ENCODE measurements at regions not wholly inside any gene's neighbourhood (a gene's known extent, or its start where the extent isn't known, plus 50 kb on each side); places are given as distances from the start of the nearest gene placed in this dataset.

GRCh38 chr5:82865625-82866024 lies 211.6 kb downstream of the TMEM167A start:
- TF ChIP-seq POLR2AphosphoS5 (IDR thresholded peaks at IDR 0.05; ENCODE audit: low read depth) (no peak), SPI1 (IDR thresholded peaks at IDR 0.05; ENCODE audit: borderline replicate concordance, low read depth) (no peak), CTCF (IDR thresholded peaks at IDR 0.05; ENCODE audit: insufficient read depth, low read length) (no peak), REST (IDR thresholded peaks at IDR 0.05; ENCODE audit: insufficient replicate concordance, low read depth) (no peak), GABPA (IDR thresholded peaks at IDR 0.05; ENCODE audit: low read depth) (no peak)
- H3K4me3 ChIP-seq (replicated peaks; ENCODE audit: insufficient read depth, low read length) = no peak overlapping the region
- DNase-seq (ENCODE audit: low read depth in 1 of 2, low spot score in 1 of 2) = no peak
- H3K27ac ChIP-seq (replicated peaks) = no peak overlapping the region
- no peaks in the 10 kb centered on the region for H3K27me3 ChIP-seq (ENCODE audit: insufficient read depth, poor library complexity, severe bottlenecking)

- no peak for TF ChIP-seq GABPA (IDR thresholded peaks at IDR 0.05; ENCODE audit: low read depth)
- no peak for TF ChIP-seq SPI1 (IDR thresholded peaks at IDR 0.05; ENCODE audit: borderline replicate concordance, low read depth)
- no peak for TF ChIP-seq POLR2AphosphoS5 (IDR thresholded peaks at IDR 0.05; ENCODE audit: low read depth)
- TF ChIP-seq CTCF (IDR thresholded peaks at IDR 0.05; ENCODE audit: insufficient read depth, low read length) = no peak
- TF ChIP-seq REST (IDR thresholded peaks at IDR 0.05; ENCODE audit: insufficient replicate concordance, low read depth) = no peak
Measured at GRCh38 chr5:82863266-82863665, 213.9 kb downstream of the TMEM167A start.

DNA sequence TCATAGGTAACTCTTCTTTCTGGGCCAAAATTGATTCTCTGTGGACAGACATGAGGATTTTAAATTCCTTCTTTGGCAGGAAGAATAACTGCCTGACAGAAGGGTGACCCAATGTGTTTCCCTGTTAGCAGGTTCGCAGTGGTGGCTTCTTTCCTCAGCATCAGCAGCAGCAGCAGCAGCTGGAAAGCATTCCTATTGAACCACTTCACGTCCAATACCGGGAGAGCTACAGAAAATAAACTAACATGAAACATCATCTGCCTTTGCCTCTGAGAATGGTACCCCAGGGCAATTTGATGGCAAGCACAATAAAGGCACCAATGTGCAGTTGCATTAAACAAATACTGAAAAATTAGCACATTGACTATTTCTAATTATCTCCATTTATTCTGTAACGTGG lies 214.5 kb downstream of the TMEM167A start:
- DNase-seq (ENCODE audit: low read depth in 1 of 2, low spot score in 1 of 2) = no peak
- no peak for TF ChIP-seq SPI1 (IDR thresholded peaks at IDR 0.05; ENCODE audit: borderline replicate concordance, low read depth)
- TF ChIP-seq POLR2AphosphoS5 (IDR thresholded peaks at IDR 0.05; ENCODE audit: low read depth) = no peak
- TF ChIP-seq REST (IDR thresholded peaks at IDR 0.05; ENCODE audit: insufficient replicate concordance, low read depth) = no peak
- TF ChIP-seq GABPA (IDR thresholded peaks at IDR 0.05; ENCODE audit: low read depth) = no peak
- no peak for TF ChIP-seq CTCF (IDR thresholded peaks at IDR 0.05; ENCODE audit: insufficient read depth, low read length)
- no peak overlapping the region for H3K27ac ChIP-seq (replicated peaks)
- no peak overlapping the region for H3K4me3 ChIP-seq (replicated peaks; ENCODE audit: insufficient read depth, low read length)
- H3K27me3 ChIP-seq (ENCODE audit: insufficient read depth, poor library complexity, severe bottlenecking) = no peaks in the 10 kb centered on the region

More at GRCh38 chr5:82863266-82863665, 213.9 kb downstream of the TMEM167A start:
- no peak for DNase-seq (ENCODE audit: low read depth in 1 of 2, low spot score in 1 of 2)
- H3K27ac ChIP-seq (replicated peaks) = no peak overlapping the region
- no peak overlapping the region for H3K4me3 ChIP-seq (replicated peaks; ENCODE audit: insufficient read depth, low read length)
- H3K27me3 ChIP-seq (ENCODE audit: insufficient read depth, poor library complexity, severe bottlenecking) = no peaks in the 10 kb centered on the region

Data from HL-60 (cell line).